ENCODE measurements at regions not wholly inside any gene's neighbourhood (a gene's known extent, or its start where the extent isn't known, plus 50 kb on each side); places are given as distances from the start of the nearest gene placed in this dataset.

DNA sequence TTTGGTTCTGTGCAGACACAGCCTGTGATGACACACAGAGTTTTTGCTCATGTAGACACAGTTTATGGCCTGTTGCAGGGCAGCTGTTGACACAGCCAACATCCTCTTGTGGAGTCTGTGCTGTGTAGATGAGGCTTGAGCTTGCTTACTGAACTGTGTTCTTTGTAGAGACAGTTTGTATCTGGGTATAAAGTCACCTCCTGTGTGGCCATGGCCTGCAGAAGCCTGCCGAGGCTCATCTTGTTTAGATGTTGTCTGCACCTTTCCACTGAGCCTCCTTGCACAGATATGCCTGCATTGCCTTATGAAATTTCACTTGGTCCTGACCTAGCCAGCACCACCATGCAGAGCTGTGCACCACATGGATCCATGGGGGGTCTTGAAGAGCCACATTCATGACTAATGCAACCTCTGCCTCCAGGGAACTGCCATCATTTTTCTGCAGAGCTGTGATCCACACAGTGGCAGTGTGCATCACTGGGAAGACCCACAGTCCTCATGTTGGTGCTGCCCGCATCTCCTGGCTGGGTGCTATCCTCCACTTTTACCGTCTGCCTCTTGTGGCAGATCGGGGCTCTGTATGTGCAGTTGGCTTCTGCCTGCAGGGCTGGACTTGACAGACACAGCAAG, 198.0 kb upstream of the MAMLD1 start:
- TF ChIP-seq, protein P1, sequence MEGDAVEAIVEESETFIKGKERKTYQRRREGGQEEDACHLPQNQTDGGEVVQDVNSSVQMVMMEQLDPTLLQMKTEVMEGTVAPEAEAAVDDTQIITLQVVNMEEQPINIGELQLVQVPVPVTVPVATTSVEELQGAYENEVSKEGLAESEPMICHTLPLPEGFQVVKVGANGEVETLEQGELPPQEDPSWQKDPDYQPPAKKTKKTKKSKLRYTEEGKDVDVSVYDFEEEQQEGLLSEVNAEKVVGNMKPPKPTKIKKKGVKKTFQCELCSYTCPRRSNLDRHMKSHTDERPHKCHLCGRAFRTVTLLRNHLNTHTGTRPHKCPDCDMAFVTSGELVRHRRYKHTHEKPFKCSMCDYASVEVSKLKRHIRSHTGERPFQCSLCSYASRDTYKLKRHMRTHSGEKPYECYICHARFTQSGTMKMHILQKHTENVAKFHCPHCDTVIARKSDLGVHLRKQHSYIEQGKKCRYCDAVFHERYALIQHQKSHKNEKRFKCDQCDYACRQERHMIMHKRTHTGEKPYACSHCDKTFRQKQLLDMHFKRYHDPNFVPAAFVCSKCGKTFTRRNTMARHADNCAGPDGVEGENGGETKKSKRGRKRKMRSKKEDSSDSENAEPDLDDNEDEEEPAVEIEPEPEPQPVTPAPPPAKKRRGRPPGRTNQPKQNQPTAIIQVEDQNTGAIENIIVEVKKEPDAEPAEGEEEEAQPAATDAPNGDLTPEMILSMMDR (conservative IDR thresholded peaks at IDR 0.05; ENCODE audit: low read depth, low read length) = no peak
- no peak for TF ChIP-seq EZH2 (IDR thresholded peaks at IDR 0.05; ENCODE audit: borderline replicate concordance, low read depth, low read length, poor library complexity, severe bottlenecking)
